GM18951 (cell line): ENCODE measurements at regions not wholly inside any gene's neighbourhood (a gene's known extent, or its start where the extent isn't known, plus 50 kb on each side); places are given as distances from the start of the nearest gene placed in this dataset.

Experiments
- POLR2A ChIP-seq: IDR thresholded peaks from 4 replicates; pipeline ENCODE4 v1.6.1; 2011; ENCODE audit warnings: mild to moderate bottlenecking; ENCODE audit not compliant: insufficient read length, insufficient read depth; ENCODE audit errors: extremely low read depth
- in situ Hi-C: fragments of 300-500 bp; cut with MboI; formaldehyde crosslinking; loops from one replicate; pipeline ENCODE4 v1.12.0; 2022; ENCODE audit warnings: low sequenced_read_pairs, mixed read lengths, inconsistent platforms; ENCODE audit not compliant: unreplicated experiment

- TF ChIP-seq POLR2A, result no peak
- in situ Hi-C loops, result no loop called here
These were observed 105.8 kb upstream of the MEIS1 start for GRCh38 chr2:66329081-66329605.

GRCh38 chr2:66327066-66327740, 107.7 kb upstream of the MEIS1 start:
- in situ Hi-C loops, result no loop called here
- TF ChIP-seq POLR2A, result no peak

- in situ Hi-C loops, result no loop called here
- no peak for TF ChIP-seq POLR2A
These were observed 109.9 kb upstream of the MEIS1 start for GRCh38 chr2:66324909-66325528.

- in situ Hi-C loops, result no loop called here
- no peak for TF ChIP-seq POLR2A
These were observed 110.6 kb upstream of the MEIS1 start for GRCh38 chr2:66324356-66324755.

GRCh38 chr2:66323406-66323805, 111.5 kb upstream of the MEIS1 start:
- in situ Hi-C loops, result no loop called here
- TF ChIP-seq POLR2A, result no peak

GRCh38 chr2:66322506-66323260, 112.2 kb upstream of the MEIS1 start:
- TF ChIP-seq POLR2A, result no peak
- in situ Hi-C loops, result no loop called here

GRCh38 chr2:66318009-66318561, 116.8 kb upstream of the MEIS1 start:
- no peak for TF ChIP-seq POLR2A
- in situ Hi-C loops, result no loop called here

- in situ Hi-C loops, result no loop called here
- no peak for TF ChIP-seq POLR2A
These were observed 117.5 kb upstream of the MEIS1 start for GRCh38 chr2:66317268-66317890.

- no peak for TF ChIP-seq POLR2A
- in situ Hi-C loops, result no loop called here
These were observed 128.4 kb upstream of the MEIS1 start for GRCh38 chr2:66306483-66306882.

- in situ Hi-C loops, result no loop called here
- no peak for TF ChIP-seq POLR2A
These were observed 129.2 kb upstream of the MEIS1 start for GRCh38 chr2:66305718-66306117.

GRCh38 chr2:66303471-66303870, 131.5 kb upstream of the MEIS1 start:
- in situ Hi-C loops, result no loop called here

GRCh38 chr2:66301767-66302140, 133.2 kb upstream of the MEIS1 start:
- in situ Hi-C loops, result no loop called here
- no peak for TF ChIP-seq POLR2A

More at GRCh38 chr2:66303471-66303870, 131.5 kb upstream of the MEIS1 start:
- no peak for TF ChIP-seq POLR2A
